ENCODE measurements at regions not wholly inside any gene's neighbourhood (a gene's known extent, or its start where the extent isn't known, plus 50 kb on each side); places are given as distances from the start of the nearest gene placed in this dataset.
"Not testable (repeated sequence)": the region's sequence is repeated elsewhere in the genome, so short reads cannot be mapped to it uniquely, and the experiment has no call there.

- DNase-seq (ENCODE audit: low read depth), result no peak
Measured at GRCh38 chr6:783966-784735, 91.2 kb upstream of the EXOC2 start.

DNA sequence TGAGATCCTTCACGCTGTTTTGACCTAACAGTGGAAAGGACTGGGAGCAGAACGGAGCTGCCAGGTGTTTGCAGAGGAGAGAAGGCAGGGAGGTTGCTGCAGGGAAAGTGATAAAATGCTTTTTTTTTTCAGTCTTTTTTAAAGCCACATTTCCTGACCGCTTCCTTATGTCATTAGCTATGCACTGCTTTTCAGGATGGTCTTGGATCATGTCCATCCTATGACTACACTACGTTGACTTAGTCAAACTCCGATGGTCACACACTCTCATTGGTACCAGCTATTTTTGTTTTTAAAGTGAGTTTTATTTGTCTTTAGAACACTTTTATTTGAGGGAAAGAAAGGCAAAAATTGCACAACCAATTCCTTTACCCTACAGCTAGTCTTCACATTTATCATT lies 89.2 kb upstream of the EXOC2 start:
- DNase-seq (ENCODE audit: low read depth), result no peak

- no peak for DNase-seq (ENCODE audit: low read depth)
Measured at GRCh38 chr6:781350-781961, 88.5 kb upstream of the EXOC2 start.

DNA sequence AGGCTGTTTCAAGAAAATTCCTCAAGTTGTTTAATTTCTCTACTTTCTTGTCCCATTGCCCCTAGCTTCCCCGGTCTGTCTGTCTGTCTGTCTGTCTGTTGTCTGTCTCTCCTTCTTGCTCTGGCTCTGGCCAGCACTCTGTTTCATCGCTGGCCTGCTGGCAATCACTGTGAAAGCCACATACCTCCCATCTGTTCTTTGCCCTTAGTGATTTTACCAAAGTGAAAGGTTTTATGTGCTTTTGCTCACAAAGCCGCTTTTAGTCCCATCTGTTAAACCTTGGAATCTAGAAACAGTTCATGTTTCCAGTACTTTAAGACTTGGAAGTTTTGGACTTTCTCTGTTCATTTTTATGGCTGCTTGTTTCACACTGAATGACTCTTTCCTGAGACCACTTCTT lies 87.8 kb upstream of the EXOC2 start:
- no peak for DNase-seq (ENCODE audit: low read depth)

DNA sequence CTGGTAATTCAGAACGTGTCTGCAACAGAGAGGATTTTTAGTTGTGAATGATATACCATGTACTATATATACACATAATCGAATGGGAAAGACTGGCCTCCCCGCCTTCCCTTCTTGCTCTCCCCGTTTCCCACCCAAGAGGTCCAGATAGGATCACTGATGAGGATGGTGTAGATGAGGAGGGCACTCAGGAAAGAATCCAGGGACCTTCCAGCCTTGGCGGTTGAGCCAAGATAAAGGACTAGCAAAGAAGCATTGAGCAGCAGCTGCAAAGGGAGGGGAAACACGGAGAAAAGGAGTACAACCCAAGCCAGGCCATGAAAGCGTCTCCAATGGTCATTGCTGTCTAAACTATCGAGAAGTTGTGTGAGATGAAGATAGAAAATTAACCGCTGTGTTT lies 84.0 kb upstream of the EXOC2 start:
- no peak for DNase-seq (ENCODE audit: low read depth)

DNA sequence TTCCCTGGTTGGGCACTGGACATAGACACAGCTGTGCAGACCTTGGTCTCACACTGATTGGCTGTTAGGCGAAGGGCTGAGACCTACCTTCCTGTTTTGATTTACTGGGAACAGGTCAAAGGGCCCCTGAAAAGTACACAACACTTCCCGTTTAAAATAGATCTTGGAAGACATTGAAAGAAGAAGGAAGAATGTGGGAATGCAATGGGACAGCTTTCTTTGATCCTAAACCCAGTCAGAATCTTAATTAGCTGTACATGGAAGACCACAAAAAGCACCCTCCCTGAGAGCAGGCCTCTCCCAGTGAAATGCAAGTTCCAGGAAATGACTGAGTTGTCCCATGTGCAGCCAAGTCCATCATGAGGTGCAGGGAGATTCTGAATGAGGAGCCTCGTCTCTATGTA lies 83.6 kb upstream of the EXOC2 start:
- no peak for DNase-seq (ENCODE audit: low read depth)

- DNase-seq (ENCODE audit: low read depth), result no peak
Measured at GRCh38 chr6:775863-776262, 82.9 kb upstream of the EXOC2 start.

DNA sequence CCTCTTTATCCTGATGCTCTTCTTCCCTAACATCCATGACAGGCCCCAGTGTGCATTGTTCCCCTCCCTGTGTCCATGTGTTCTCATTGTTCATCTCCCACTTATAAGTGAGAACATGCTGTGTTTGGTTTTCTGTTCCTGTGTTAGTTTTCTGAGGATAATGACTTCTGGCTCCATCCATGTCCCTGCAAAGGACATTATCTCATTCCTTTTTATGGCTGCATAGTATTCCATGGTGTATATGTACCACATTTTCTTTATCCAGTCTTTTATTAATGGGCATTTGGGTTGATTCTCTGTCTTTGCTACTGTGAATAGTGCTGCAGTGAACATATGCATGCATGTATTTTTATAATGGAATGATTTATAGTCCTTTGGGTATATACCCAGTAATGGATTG lies 78.7 kb upstream of the EXOC2 start:
- not testable (repeated sequence) for DNase-seq (ENCODE audit: low read depth)

- no peak for DNase-seq (ENCODE audit: low read depth)
Measured at GRCh38 chr6:767755-768512, 75.0 kb upstream of the EXOC2 start.

DNA sequence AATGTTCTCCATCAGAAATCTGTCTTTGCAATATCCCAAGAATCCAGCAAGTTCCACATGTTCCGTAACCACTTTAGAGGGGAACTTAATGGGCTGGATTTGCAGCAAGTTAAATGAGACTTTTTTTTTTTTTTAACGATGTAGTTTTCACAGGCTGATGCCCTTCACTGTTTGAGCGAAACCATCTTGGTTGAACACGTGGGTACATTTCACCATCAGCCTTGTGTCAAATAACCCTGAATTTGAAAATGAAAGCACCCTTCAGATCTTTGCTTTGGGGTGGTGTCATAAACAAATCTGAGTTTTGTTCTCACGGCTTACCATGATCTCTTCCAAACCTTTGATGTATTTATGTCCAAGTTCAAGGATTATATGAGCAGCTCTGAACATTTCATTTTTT lies 73.7 kb upstream of the EXOC2 start:
- no peak for DNase-seq (ENCODE audit: low read depth)

DNA sequence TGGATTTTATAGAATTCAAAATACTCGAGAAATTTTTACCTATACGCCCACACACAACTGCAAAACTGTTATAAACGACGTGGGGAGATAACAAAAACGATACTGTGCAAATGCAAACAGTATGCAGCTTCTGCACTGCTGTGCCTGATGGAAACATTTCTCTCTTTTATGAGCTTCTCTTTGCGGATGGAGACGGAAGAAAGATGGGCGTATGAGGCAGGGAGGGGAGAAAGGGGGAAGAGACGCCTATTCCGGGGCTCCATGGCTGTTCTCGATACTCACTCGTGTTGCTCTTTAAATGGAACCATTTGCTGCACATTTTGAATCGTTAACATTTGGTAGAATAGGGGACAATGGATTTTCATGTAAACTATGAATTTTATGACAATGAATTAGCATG lies 69.1 kb upstream of the EXOC2 start:
- DNase-seq (ENCODE audit: low read depth), result no peak

DNA sequence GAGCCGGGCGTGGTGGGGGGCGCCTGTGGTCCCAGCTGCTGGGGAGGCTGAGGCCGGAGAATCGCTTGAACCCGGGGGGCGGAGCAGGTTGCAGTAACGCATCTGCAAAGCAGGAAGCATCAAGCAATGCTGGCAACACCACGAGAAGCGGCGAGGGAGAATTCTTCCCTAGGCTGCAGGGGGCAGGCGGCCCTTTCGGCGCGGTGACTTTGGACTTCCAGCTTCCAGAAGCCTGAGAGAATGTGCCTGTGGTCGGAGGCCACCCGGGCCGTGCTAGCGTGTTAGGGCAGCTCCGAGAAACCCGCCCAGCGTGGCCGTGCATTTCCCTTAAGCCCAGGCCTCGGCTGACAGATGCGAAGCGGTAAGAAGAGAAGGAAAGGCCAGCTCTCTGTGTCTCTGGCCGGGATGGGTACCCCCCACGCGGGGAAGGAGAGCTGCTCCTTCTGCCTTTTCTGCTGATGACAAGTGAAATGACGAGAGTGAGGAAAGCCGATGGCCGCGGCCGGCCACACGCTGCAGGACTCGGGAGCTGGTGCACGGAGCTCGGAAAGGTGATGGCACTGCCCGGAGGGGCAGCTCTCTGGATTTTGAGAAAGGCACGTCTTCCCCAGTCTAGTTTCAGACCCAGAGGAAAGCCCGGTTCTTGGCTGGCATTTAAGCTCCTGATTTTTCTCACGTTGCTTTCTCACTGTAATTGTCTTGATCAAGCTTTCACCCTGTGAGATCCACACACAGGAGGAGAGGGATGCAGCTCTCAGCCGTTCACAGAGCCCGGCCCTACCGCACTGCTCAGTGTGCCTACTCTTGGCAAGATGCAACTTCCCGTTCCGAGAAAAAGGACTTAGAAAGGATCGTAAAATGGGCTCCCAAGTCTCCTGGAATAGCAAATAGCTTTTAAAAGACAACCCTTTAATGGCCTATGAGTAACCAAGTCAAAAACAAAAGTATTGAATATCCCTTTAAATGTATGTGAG lies 68.3 kb upstream of the EXOC2 start:
- no peak for DNase-seq (ENCODE audit: low read depth)

- no peak for DNase-seq (ENCODE audit: low read depth)
Measured at GRCh38 chr6:759729-760128, 66.8 kb upstream of the EXOC2 start.

- no peak for DNase-seq (ENCODE audit: low read depth)
Measured at GRCh38 chr6:756224-756623, 63.3 kb upstream of the EXOC2 start.

GRCh38 chr6:754202-754601 lies 61.3 kb upstream of the EXOC2 start:
- DNase-seq (ENCODE audit: low read depth), result no peak

DNA sequence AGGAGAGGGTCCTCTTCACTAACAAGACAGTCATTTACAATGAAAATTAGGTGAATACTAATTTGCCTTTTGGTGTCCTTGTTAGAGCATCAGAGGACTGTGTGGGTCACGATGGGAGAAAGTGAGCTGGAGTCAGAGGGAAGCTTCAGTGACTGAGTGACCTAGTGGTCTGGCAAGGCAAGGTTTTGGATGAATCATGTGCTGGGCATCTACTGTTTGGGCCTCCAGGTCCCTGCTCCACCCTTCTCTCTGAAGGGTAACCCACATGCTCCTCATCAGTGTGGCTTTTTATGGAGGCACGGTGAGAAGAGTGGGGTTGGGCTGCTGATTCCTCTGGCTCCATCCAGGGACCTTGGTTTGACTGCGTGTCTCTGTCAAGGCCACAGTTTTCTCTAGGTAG lies 60.5 kb upstream of the EXOC2 start:
- peak; percentile 51 for DNase-seq (ENCODE audit: low read depth)

GRCh38 chr6:752438-752837 lies 59.5 kb upstream of the EXOC2 start:
- DNase-seq (ENCODE audit: low read depth), result no peak

DNA sequence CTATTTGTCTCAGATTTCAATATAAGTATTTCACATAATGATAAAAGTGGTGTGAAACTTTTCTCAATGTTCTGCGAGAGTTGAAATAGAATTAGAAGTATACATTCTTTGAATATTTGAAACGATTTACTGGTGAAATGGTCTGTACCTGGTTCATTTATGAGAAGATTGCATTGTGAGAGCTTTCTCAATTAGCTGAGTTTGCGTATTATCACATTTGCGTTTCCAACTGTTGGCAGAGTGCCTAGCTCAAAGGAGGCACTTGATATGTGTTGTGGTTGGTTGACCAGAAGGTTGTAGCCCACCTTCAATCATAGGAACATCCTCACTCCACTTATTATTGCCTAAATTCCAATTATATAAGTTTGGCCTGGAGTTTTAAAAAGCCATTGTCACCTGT lies 58.8 kb upstream of the EXOC2 start:
- DNase-seq (ENCODE audit: low read depth), result no peak

DNA sequence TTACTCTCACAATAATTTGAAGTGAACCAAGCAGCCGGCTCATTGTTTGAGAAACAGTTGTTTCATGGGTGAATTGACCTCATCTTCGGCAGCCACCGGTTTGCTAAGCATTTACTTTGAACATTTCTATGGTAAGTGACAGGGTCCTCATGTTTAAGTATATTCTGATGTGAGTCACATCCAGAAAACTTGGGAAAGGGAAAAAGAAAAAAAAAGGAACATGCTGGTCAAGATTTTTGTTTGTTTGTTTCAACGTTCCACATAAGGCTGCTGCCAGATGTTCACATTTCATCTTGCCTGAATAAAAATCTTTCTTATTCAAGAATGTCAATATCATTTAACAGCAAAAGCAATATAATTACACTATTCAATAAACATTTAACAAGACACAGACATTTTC lies 55.0 kb upstream of the EXOC2 start:
- DNase-seq (ENCODE audit: low read depth), result no peak

GRCh38 chr6:747028-747427 lies 54.1 kb upstream of the EXOC2 start:
- DNase-seq (ENCODE audit: low read depth), result no peak

- no peak for DNase-seq (ENCODE audit: low read depth)
Measured at GRCh38 chr6:744666-745353, 51.9 kb upstream of the EXOC2 start.

Measured in HT1080 (cell line).